ENCODE measurements at regions not wholly inside any gene's neighbourhood (a gene's known extent, or its start where the extent isn't known, plus 50 kb on each side); places are given as distances from the start of the nearest gene placed in this dataset.

DNA sequence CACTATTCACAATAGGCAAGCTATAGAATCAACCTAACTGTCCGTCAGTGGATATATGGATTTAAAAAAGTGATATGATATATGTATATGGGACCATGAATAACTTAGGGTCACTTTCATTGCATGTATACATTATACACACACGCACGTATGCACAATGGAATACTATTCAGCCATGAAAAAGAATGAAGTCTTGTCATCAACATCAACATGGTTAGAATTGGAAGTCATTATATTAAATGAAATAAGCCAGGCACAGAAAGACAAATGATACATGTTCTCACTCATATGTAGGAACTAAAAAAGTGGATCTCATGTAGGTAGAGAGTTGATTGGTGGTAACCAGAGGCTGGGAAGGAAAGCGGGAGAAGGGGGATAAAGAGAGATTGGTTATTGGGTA lies 234.3 kb downstream of the VRK1 start:
- DNase-seq (ENCODE audit: low read depth), result no peak
- TF ChIP-seq MYC (IDR thresholded peaks at IDR 0.05; ENCODE audit: low read depth, low read length), result no peak
- no peak for TF ChIP-seq POLR2A (IDR thresholded peaks at IDR 0.05; ENCODE audit: extremely low read depth, insufficient read length)
- TF ChIP-seq, protein P1, sequence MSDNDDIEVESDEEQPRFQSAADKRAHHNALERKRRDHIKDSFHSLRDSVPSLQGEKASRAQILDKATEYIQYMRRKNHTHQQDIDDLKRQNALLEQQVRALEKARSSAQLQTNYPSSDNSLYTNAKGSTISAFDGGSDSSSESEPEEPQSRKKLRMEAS (IDR thresholded peaks at IDR 0.05; ENCODE audit: low read depth, low read length), result no peak
- TF ChIP-seq, protein P2, sequence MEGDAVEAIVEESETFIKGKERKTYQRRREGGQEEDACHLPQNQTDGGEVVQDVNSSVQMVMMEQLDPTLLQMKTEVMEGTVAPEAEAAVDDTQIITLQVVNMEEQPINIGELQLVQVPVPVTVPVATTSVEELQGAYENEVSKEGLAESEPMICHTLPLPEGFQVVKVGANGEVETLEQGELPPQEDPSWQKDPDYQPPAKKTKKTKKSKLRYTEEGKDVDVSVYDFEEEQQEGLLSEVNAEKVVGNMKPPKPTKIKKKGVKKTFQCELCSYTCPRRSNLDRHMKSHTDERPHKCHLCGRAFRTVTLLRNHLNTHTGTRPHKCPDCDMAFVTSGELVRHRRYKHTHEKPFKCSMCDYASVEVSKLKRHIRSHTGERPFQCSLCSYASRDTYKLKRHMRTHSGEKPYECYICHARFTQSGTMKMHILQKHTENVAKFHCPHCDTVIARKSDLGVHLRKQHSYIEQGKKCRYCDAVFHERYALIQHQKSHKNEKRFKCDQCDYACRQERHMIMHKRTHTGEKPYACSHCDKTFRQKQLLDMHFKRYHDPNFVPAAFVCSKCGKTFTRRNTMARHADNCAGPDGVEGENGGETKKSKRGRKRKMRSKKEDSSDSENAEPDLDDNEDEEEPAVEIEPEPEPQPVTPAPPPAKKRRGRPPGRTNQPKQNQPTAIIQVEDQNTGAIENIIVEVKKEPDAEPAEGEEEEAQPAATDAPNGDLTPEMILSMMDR (IDR thresholded peaks at IDR 0.05; ENCODE audit: low read depth, low read length), result no peak
- H3K4me3 ChIP-seq (ENCODE audit: low read depth, low read length), result no peak overlapping the region

DNA sequence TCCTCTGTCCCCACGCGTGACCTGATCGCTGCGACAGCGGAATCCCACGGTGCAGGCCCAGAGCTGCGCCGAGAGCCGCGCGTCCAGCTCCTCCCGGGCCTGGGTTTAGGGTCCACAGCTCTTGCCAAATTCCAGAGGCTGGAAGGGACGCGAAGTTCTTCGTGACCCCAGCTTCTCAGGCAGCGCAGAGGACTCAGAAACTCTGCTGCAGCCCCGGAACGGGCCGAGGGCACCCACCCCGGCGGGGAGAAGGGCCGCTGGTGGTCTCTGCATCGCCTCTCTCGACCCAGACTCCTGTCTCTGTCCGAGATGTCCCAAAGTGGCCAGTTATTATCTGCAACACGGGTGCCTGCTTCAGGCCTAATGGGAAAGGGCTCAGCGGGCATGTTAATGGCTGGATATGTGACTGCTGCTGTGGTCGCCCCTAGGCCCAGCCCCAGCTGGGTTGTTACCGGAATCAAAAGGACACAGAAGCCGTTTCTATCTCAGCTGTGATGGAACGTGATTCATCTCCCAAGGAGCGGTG lies 236.4 kb downstream of the VRK1 start:
- TF ChIP-seq POLR2A (IDR thresholded peaks at IDR 0.05; ENCODE audit: extremely low read depth, insufficient read length) (no peak), MYC (IDR thresholded peaks at IDR 0.05; ENCODE audit: low read depth, low read length) (no peak)
- TF ChIP-seq, protein P1 (IDR thresholded peaks at IDR 0.05; ENCODE audit: low read depth, low read length), result no peak
- TF ChIP-seq, protein P2 (IDR thresholded peaks at IDR 0.05; ENCODE audit: low read depth, low read length), result no peak
- no peak for DNase-seq (ENCODE audit: low read depth)
- H3K4me3 ChIP-seq (ENCODE audit: low read depth, low read length), result no peak overlapping the region

DNA sequence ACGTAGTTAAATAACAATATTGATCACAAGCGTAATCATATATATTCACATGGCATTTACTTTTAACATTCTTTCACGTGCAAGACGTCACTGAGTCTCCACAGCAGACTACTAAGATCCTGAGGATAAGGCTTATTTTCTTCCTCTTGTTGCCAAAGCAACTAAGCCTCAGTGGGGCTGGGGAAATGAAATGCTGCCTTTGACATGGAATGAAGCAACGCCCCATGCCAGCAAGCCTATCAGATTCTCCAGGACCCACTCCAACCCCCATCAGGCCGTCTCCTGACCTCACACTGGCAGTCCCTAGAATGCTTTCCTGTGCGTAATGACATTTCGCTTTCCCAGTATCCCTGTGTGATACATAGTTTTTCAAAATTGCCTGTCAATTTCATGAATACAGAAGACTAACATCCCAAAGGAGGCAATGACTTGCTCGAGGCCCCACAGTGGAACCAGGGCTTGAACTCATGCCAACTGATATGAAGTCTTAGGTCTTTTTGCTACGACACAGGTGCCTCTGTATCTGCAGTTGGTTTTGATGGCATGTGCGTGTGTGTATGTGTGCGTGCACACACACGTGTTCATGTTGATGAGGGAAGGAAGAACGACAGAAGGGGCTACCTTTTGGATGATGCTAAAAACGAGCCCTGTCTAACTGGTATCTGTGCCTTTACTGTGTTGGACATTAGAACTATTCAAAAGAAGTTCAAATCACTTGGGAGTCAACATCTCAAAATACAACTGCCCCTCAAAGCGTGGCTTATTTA lies 239.1 kb downstream of the VRK1 start:
- DNase-seq (ENCODE audit: low read depth), result no peak
- H3K4me3 ChIP-seq (ENCODE audit: low read depth, low read length), result no peak overlapping the region
- TF ChIP-seq POLR2A (IDR thresholded peaks at IDR 0.05; ENCODE audit: extremely low read depth, insufficient read length) (no peak), MYC (IDR thresholded peaks at IDR 0.05; ENCODE audit: low read depth, low read length) (no peak)
- TF ChIP-seq, protein P1 (IDR thresholded peaks at IDR 0.05; ENCODE audit: low read depth, low read length), result no peak
- TF ChIP-seq, protein P2 (IDR thresholded peaks at IDR 0.05; ENCODE audit: low read depth, low read length), result no peak

DNA sequence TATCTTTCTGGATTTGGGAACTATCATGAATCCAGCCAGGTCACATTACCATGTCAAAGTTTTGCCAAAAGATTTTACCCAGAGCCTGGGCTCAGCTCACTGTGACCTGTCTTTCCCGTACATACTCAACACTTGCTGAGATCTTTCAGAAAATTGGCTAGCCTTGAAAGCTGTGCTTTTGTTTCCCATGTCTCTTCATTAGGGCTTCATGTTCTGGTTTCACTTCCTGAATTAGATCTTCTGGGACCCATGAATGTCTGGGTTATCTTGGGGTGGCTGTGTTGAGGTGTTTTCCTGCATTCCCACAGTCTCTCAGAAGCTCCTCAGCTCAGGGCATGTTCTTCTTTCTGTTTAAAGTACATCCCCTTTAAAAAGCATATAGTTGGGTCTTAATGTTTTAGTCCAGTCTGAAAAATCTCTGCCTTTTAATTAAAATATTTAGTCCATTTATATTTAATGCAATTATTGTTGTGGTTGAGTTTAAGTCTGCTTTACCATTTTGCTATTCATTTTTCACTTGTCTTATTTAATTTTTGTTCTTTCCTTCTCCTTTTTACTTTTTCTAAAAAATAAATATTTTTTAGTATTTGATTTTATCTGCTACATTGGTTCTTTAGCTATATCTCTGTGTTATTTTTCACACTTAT lies 242.7 kb downstream of the VRK1 start:
- TF ChIP-seq, protein P1 (IDR thresholded peaks at IDR 0.05; ENCODE audit: low read depth, low read length), result no peak
- TF ChIP-seq, protein P2 (IDR thresholded peaks at IDR 0.05; ENCODE audit: low read depth, low read length), result no peak
- no peak for TF ChIP-seq MYC (IDR thresholded peaks at IDR 0.05; ENCODE audit: low read depth, low read length)
- no peak for TF ChIP-seq POLR2A (IDR thresholded peaks at IDR 0.05; ENCODE audit: extremely low read depth, insufficient read length)
- H3K4me3 ChIP-seq (ENCODE audit: low read depth, low read length), result no peak overlapping the region
- peak; percentile 20 for DNase-seq (ENCODE audit: low read depth)

DNA sequence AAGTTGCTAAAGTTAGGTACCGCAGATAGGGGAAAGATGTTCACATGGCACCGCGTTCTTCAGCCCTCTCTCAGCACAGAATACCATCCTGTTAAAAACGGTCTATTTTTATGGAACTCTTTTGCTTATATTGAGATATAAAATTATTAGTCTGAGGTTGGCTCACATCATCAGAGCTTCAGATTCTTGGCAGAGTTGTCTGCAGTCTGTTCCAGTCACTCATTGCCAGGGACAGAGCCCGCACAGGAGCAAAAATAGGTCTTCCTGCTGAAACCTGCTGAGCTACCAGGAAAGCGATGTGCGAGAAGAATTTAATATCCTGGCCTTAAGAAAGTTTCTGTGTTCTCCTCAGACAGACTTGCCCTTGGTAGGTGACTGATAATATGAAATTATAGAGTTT lies 249.8 kb downstream of the VRK1 start:
- no peak for DNase-seq (ENCODE audit: low read depth)
- no peak overlapping the region for H3K4me3 ChIP-seq (ENCODE audit: low read depth, low read length)
- TF ChIP-seq MYC (IDR thresholded peaks at IDR 0.05; ENCODE audit: low read depth, low read length) (no peak), POLR2A (IDR thresholded peaks at IDR 0.05; ENCODE audit: extremely low read depth, insufficient read length) (no peak)
- TF ChIP-seq, protein P1 (IDR thresholded peaks at IDR 0.05; ENCODE audit: low read depth, low read length), result no peak
- TF ChIP-seq, protein P2 (IDR thresholded peaks at IDR 0.05; ENCODE audit: low read depth, low read length), result no peak

Data from NB4 (cell line).